Mesothelial cell of epicardium (in vitro differentiated cells): ENCODE measurements at regions not wholly inside any gene's neighbourhood (a gene's known extent, or its start where the extent isn't known, plus 50 kb on each side); places are given as distances from the start of the nearest gene placed in this dataset.

ENCODE experiments used
- DNase-seq, 2 experiments: peaks; one replicate each; pipeline ENCODE4 v3.0.0; 2021; ENCODE audit warnings: low spot score in 2 of 2; ENCODE audit not compliant: unreplicated experiment in 2 of 2
- H3K27ac Mint-ChIP-seq: 2 replicates; pipeline ENCODE4 v1.8.0; 2021; ENCODE audit warnings: mixed read lengths
- H3K27me3 Mint-ChIP-seq: 2 replicates; pipeline ENCODE4 v1.8.0; 2021; ENCODE audit warnings: low read depth, mixed read lengths
- H3K36me3 Mint-ChIP-seq: 2 replicates; pipeline ENCODE4 v1.8.0; 2021; ENCODE audit warnings: mixed read lengths
- H3K4me1 Mint-ChIP-seq: 2 replicates; pipeline ENCODE4 v1.8.0; 2021; ENCODE audit warnings: mixed read lengths
- H3K4me3 Mint-ChIP-seq: 2 replicates; pipeline ENCODE4 v1.8.0; 2021; ENCODE audit warnings: mild to moderate bottlenecking, moderate library complexity, mixed read lengths
- H3K9me3 Mint-ChIP-seq: 2 replicates; pipeline ENCODE4 v1.8.0; 2021; ENCODE audit warnings: mixed read lengths
- CTCF ChIP-seq: fragments of 200-600 bp; sonication (generic); IDR thresholded peaks from one replicate; pipeline ENCODE4 v1.5.0; 2021; ENCODE audit warnings: antibody characterized with exemption; ENCODE audit not compliant: unreplicated experiment

- no peak for DNase-seq
- H3K9me3 Mint-ChIP-seq = no peaks in the 10 kb centered on the region
- peak overlapping the region; percentile 26 for H3K27ac Mint-ChIP-seq
- H3K4me1 Mint-ChIP-seq = peaks cover 32% of the 10 kb centered on the region
- no peaks in the 10 kb centered on the region for H3K36me3 Mint-ChIP-seq
- no peaks in the 10 kb centered on the region for H3K27me3 Mint-ChIP-seq
- H3K4me3 Mint-ChIP-seq = no peak overlapping the region
- TF ChIP-seq CTCF = no peak
Observed at GRCh38 chr5:74056107-74056788, 430.3 kb downstream of the ARHGEF28 start.

- Mint-ChIP-seq H3K4me3 (no peak overlapping the region), H3K4me1 (peaks cover 35% of the 10 kb centered on the region), H3K9me3 (no peaks in the 10 kb centered on the region), H3K36me3 (no peaks in the 10 kb centered on the region), H3K27me3 (no peaks in the 10 kb centered on the region), H3K27ac (peak overlapping the region; percentile 90)
- DNase-seq = no peak
- TF ChIP-seq CTCF = no peak
Observed at GRCh38 chr5:74055486-74056106, 429.6 kb downstream of the ARHGEF28 start.

- Mint-ChIP-seq H3K27me3 (no peaks in the 10 kb centered on the region), H3K4me3 (no peak overlapping the region), H3K36me3 (no peaks in the 10 kb centered on the region), H3K9me3 (no peaks in the 10 kb centered on the region), H3K27ac (peak overlapping the region; percentile 90), H3K4me1 (peaks cover 35% of the 10 kb centered on the region)
- no peak for DNase-seq
- no peak for TF ChIP-seq CTCF
Observed at GRCh38 chr5:74054641-74055421, 428.8 kb downstream of the ARHGEF28 start.

- H3K9me3 Mint-ChIP-seq = no peaks in the 10 kb centered on the region
- peaks cover 35% of the 10 kb centered on the region for H3K4me1 Mint-ChIP-seq
- no peak for DNase-seq
- no peak overlapping the region for H3K27ac Mint-ChIP-seq
- H3K27me3 Mint-ChIP-seq = no peaks in the 10 kb centered on the region
- H3K4me3 Mint-ChIP-seq = no peak overlapping the region
- no peak for TF ChIP-seq CTCF
- H3K36me3 Mint-ChIP-seq = peaks cover under 1% of the 10 kb centered on the region
Observed at GRCh38 chr5:74054139-74054538, 428.1 kb downstream of the ARHGEF28 start.

- no peak for TF ChIP-seq CTCF
- Mint-ChIP-seq H3K27me3 (no peaks in the 10 kb centered on the region), H3K36me3 (peaks cover 2% of the 10 kb centered on the region), H3K27ac (no peak overlapping the region), H3K9me3 (peaks cover 7% of the 10 kb centered on the region), H3K4me3 (no peak overlapping the region), H3K4me1 (peaks cover 35% of the 10 kb centered on the region)
- DNase-seq = no peak
Observed at GRCh38 chr5:74052441-74053221, 426.6 kb downstream of the ARHGEF28 start.
